GM10266 (cell line): ENCODE measurements at regions not wholly inside any gene's neighbourhood (a gene's known extent, or its start where the extent isn't known, plus 50 kb on each side); places are given as distances from the start of the nearest gene placed in this dataset.

Experiments
- DNase-seq: peaks from one replicate; pipeline ENCODE4 v3.0.0; 2012; ENCODE audit errors: extremely low spot score
- CTCF ChIP-seq: IDR thresholded peaks from 2 replicates; pipeline ENCODE4 v1.5.1; 2012; ENCODE audit warnings: mild to moderate bottlenecking, low read depth; ENCODE audit not compliant: control insufficient read depth, insufficient read depth; ENCODE audit errors: missing control alignments

GRCh38 chr5:68396722-68397121 lies 181.2 kb downstream of the PIK3R1 start:
- DNase-seq: no peak
- no peak for TF ChIP-seq CTCF

GRCh38 chr5:68398146-68398812 lies 182.7 kb downstream of the PIK3R1 start:
- no peak for TF ChIP-seq CTCF
- no peak for DNase-seq

GRCh38 chr5:68403301-68403700 lies 187.7 kb downstream of the PIK3R1 start:
- TF ChIP-seq CTCF: no peak
- DNase-seq: no peak

GRCh38 chr5:68404246-68404645 lies 188.7 kb downstream of the PIK3R1 start:
- no peak for DNase-seq
- TF ChIP-seq CTCF: no peak

- TF ChIP-seq CTCF: no peak
- DNase-seq: no peak
Observed at GRCh38 chr5:68405026-68405684, 189.6 kb downstream of the PIK3R1 start.

GRCh38 chr5:68405784-68406743 lies 190.5 kb downstream of the PIK3R1 start:
- no peak for TF ChIP-seq CTCF
- no peak for DNase-seq
